IMR-90 (cell line): ENCODE measurements at regions not wholly inside any gene's neighbourhood (a gene's known extent, or its start where the extent isn't known, plus 50 kb on each side); places are given as distances from the start of the nearest gene placed in this dataset.

ENCODE experiments used
- CTCF ChIP-seq: conservative IDR thresholded peaks from 2 replicates; pipeline ENCODE4 v1.5.1; 2012; ENCODE audit warnings: mild to moderate bottlenecking, low read depth, low read length, improper control_type of control experiment
- MAFK ChIP-seq: IDR thresholded peaks from 2 replicates; pipeline ENCODE4 v1.6.1; 2012; ENCODE audit warnings: low read depth, low read length, improper control_type of control experiment
- MAZ ChIP-seq: IDR thresholded peaks from 2 replicates; pipeline ENCODE4 v1.6.1; 2012; ENCODE audit warnings: low read depth, mild to moderate bottlenecking, low read length, improper control_type of control experiment, moderate library complexity, borderline replicate concordance
- POLR2A ChIP-seq: IDR thresholded peaks from 2 replicates; pipeline ENCODE4 v1.6.1; 2012; ENCODE audit warnings: mild to moderate bottlenecking, low read depth, low read length
- USF2 ChIP-seq: fragments of 150-350 bp; IDR thresholded peaks from 2 replicates; pipeline ENCODE4 v1.6.1; 2017; ENCODE audit warnings: mild to moderate bottlenecking, antibody characterized with exemption, low read length, low read depth

- TF ChIP-seq MAFK (no peak), CTCF (no peak), USF2 (no peak), POLR2A (no peak), MAZ (no peak)
Observed at GRCh38 chr17:13813347-13814240, 211.9 kb upstream of the HS3ST3A1 start.
